GM06990 (cell line): ENCODE measurements at regions not wholly inside any gene's neighbourhood (a gene's known extent, or its start where the extent isn't known, plus 50 kb on each side); places are given as distances from the start of the nearest gene placed in this dataset.

Experiments used
- DNase-seq: peaks from one replicate; pipeline ENCODE4 v3.0.0-alpha.2; 2011; ENCODE audit not compliant: insufficient read length; ENCODE audit errors: extremely low read depth
- H3K27me3 ChIP-seq: replicated peaks from 2 replicates; pipeline ENCODE4 v1.6.0; 2011; ENCODE audit warnings: low read length; ENCODE audit not compliant: control insufficient read depth, insufficient read depth
- H3K36me3 ChIP-seq: 2 replicates; pipeline ENCODE4 v1.5.1; 2011; ENCODE audit warnings: low read length; ENCODE audit not compliant: control insufficient read depth, insufficient read depth
- H3K4me3 ChIP-seq: replicated peaks from 2 replicates; pipeline ENCODE4 v1.5.1; 2011; ENCODE audit warnings: low read depth, mild to moderate bottlenecking, control low read depth, low read length
- TF ChIP-seq, protein P1 (sequence below): IDR thresholded peaks from 2 replicates; pipeline ENCODE4 v1.5.1; 2011; ENCODE audit warnings: low read length, control low read depth, mild to moderate bottlenecking, inconsistent platforms; ENCODE audit not compliant: insufficient read depth, poor library complexity, severe bottlenecking

DNA sequence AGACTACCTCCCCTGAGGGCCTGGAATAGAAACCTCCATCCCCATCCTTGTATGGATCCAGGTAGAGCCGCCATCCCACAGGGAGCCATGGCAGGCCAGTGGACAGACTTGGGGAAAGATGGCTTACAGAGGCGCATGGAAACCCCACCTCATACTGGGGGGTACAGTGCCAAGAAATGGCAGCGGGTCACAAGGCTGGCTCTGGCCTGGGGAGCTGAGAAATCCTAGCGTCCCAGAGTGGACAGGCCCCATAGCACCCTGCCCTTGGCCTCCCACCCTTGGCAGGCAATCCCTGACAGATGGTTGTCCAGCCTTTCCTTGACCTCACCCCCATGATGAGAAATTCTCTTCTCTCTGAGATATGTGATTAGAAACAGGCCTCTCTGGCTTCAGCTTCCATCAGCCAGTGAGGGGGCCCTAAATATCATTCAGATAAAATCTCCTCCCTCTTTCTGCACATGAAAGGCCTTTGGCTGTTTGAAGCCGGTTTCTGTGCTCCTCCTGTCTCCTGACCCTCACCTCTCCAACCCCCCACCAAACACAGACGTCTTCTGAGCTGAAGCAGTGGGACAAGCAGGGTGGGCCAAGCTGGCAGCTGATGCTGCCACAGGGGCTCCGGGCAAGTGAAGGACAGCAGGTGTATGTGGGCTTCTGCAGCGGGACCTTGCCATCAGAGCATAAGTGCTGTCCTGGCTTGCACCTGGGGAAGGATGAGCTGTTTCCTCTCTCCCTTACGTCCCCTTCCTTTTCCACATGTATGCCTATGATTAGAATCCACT, 204.4 kb upstream of the MAMLD1 start:
- H3K4me3 ChIP-seq, result no peak overlapping the region
- H3K27me3 ChIP-seq, result no peaks in the 10 kb centered on the region; the same call in 1 of the 2 replicates
- TF ChIP-seq, protein P1, sequence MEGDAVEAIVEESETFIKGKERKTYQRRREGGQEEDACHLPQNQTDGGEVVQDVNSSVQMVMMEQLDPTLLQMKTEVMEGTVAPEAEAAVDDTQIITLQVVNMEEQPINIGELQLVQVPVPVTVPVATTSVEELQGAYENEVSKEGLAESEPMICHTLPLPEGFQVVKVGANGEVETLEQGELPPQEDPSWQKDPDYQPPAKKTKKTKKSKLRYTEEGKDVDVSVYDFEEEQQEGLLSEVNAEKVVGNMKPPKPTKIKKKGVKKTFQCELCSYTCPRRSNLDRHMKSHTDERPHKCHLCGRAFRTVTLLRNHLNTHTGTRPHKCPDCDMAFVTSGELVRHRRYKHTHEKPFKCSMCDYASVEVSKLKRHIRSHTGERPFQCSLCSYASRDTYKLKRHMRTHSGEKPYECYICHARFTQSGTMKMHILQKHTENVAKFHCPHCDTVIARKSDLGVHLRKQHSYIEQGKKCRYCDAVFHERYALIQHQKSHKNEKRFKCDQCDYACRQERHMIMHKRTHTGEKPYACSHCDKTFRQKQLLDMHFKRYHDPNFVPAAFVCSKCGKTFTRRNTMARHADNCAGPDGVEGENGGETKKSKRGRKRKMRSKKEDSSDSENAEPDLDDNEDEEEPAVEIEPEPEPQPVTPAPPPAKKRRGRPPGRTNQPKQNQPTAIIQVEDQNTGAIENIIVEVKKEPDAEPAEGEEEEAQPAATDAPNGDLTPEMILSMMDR, result no peak
- DNase-seq, result no peak
- H3K36me3 ChIP-seq, result no peaks in the 10 kb centered on the region

DNA sequence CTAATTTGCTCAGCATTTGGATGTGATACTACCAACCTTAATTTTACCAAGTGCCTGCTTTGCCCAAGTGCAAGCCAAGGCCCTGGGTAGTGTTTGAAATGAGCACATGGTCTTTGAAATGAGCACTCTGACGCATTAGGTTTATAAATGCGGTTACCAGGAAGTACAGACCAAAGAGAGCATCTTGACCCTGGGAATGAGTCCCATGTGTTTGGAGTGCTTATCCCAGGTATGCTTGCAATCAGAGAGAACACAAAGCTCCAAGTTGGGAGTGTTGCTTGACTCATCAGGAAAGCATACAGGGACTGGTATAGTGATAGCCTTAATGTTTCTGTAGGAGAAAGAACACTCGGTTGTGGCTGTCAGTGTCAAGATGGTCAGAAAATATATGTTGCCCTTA, 203.6 kb upstream of the MAMLD1 start:
- H3K4me3 ChIP-seq, result no peak overlapping the region
- TF ChIP-seq, protein P1, result no peak
- no peaks in the 10 kb centered on the region for H3K36me3 ChIP-seq
- no peak for DNase-seq
- H3K27me3 ChIP-seq, result no peaks in the 10 kb centered on the region; the same call in 1 of the 2 replicates

- H3K4me3 ChIP-seq, result no peak overlapping the region
- H3K27me3 ChIP-seq, result no peaks in the 10 kb centered on the region; the same call in none of the 2 replicates
- no peak for DNase-seq
- TF ChIP-seq, protein P1, result no peak
- no peaks in the 10 kb centered on the region for H3K36me3 ChIP-seq
These were observed 202.5 kb upstream of the MAMLD1 start for GRCh38 chrX:150160656-150161055.

DNA sequence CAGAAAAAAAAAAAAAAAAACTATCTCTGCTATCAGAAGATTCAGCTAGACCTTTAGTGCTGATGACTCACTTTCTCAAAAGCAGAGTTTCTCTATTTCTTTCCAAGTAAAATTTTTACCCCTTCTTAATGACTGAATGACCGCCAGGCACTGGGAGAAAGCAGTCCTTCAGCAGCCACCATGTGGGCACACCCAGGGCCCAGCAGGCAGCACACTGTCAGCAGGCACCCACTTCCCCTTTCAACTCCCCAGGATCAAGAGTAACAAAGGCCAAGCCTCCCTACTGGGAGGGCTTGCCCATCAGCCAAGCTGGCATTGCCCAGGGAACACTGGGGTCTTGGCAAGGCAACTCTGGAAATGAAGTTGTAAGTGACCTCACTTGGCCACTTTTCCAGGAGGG, 201.9 kb upstream of the MAMLD1 start:
- H3K36me3 ChIP-seq, result no peaks in the 10 kb centered on the region
- DNase-seq, result no peak
- TF ChIP-seq, protein P1, result no peak
- H3K4me3 ChIP-seq, result no peak overlapping the region
- no peaks in the 10 kb centered on the region; the same call in none of the 2 replicates for H3K27me3 ChIP-seq

DNA sequence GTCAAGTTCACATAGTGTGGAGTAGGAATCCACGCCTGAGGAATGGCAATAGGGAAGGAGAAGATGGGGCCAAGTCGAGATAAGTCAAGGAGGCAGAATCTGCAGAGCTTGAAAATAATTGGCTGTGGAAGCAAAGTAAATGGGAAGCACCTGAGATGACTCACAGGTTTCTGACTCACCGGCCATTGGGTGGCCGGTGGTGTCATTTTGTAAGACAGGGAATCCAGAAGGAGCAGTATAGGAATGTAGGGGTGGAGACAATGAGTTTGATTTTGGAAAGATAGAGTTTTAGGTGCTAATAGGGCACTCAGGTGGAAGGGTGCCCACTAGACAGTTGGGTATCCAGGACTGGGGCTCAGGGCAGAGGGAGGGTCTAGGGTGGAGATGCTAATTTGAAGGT, 201.0 kb upstream of the MAMLD1 start:
- TF ChIP-seq, protein P1, result no peak
- Histone ChIP-seq H3K36me3 (no peaks in the 10 kb centered on the region), H3K4me3 (no peak overlapping the region), H3K27me3 (no peaks in the 10 kb centered on the region; the same call in none of the 2 replicates)
- DNase-seq, result no peak
